HG03175 (cell line): ENCODE measurements at regions not wholly inside any gene's neighbourhood (a gene's known extent, or its start where the extent isn't known, plus 50 kb on each side); places are given as distances from the start of the nearest gene placed in this dataset.

Experiments used
- ATAC-seq: cut with Tn5 transposase; IDR thresholded peaks from one replicate; pipeline ENCODE4 v1.9.1; 2021; ENCODE audit warnings: mild to moderate bottlenecking, moderate library complexity; ENCODE audit not compliant: unreplicated experiment

DNA sequence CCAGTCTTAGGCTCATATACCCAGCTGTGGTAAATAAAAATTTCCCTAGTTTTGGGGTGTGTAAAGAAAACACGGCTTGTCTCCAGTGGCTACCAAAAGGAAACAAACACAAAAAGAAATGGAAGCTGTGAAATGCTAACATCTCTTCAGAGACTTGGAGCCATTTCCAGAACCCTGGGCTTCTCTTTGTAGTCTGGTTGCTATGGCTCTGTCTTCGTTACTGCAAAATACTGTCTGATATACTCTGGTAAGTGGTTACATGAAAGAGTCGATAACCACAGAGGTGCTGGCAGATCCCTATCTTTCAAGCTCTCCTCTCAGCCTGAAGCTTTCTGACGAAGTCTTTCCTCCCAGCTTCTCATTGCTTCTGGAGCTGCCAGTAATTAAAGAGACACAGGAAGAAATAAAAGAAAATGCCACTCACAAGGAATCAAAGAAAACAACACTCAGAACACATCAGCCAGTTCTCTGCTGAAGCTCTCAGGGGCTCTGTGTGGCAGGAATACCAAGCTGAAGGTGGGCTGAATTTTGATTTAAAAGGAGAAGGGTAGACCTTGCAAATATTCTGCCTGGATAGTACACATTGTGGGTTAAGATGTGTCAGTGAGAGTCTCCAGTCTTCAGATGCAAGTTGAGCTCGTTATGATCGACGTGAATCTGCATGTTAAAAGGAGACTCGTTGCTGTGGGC is 107.6 kb upstream of the FAM9C start:
- no peak for ATAC-seq

DNA sequence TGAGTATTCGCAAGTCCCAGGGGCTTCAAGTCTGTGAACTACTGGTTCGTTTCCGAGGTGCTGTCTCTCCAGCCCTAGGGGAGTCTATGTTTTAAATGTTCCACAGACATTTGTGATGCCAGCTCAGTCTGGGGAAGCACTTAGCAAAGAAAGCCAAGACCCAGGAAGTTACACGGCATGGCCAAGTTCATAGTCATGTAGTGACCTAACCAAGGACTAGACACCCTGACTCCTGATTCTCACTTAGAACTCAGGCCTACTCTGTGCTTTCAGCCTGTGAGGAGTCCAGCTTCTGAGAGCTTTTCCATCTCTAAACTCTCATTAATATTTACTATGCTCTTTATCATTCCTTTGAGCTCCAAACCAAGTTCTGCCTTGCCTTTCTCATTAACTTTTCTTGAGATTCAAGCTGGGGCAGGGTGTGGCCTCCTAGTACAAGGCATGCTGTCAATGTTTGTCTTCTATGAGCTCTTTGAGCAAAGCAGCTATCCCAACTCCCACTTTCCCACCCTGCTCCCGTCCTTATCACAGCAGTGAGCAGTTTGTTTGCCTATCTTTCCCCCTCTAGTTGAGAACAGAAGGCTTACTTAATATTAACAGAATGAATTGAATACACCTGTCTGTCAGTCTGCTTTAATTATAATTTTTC is 105.4 kb upstream of the FAM9C start:
- ATAC-seq: no peak

DNA sequence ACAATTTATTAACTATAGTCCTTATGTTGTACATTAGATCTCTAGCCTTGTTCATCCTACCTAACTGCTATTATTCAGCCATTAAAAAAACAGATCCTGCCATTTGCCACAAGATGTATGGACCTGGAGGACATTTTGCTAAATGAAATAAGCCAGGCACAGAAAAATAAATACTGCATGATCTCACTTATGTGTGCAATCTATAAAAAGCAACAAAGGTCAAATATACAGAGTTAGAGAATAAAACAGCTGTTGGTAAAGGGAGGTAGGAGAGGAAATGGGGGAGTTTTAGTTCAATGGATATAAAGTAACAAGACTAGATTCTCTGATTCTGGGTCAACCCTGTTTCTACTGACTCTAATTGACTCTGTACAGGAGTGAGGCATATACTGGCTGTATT is 103.3 kb upstream of the FAM9C start:
- ATAC-seq: no peak

DNA sequence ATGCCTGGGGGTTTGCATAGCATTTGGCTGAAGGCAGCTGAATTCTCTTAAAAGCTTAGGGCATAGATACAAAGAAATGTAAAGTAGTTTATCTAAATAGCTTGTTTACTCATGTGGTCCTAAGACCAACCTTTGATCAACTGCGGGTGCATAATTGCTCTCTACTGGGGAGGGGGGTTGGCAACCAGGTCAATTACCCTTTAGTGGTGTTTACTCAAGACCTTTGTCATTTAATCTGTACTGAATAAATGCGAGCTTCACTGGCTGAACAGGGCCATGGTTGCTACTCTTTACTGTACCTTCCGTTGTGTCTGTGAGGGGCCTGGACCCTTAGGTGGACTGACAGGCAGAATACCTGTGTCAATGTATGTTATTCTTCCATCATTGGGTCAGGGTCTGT is 102.7 kb upstream of the FAM9C start:
- ATAC-seq: no peak

DNA sequence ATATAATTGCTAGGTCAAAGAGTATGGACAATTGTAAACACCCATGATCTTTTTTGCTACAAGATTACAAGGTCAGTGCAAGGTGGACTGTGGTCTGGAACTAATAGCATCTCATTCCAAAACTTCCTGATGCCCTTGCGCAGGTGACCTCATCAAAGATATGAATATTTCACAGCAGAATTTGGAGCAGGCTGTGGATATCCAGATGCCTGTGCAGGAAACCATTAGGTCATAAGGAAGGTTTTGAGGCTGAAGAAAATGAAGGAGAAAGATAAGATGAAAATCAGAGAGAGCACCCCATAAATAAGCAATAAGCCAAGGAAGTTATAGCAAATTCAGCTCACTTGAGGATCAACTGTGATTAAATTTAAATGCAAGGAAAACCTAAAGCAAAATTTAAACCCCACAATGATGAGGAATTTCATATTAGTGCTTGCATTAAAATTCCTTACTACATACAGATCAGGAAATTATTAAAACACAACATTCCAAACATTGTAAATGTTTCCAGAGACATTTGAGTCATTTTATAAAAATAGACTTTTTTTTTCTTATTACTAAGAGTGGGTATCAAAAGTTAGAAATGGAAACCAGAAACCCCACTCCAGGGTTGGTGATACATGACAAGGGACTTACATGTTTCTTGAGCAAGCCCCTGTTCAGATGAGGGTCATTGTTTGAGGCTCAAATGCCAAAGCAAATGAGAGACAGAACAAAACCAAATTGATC is 100.7 kb upstream of the FAM9C start:
- ATAC-seq: no peak

DNA sequence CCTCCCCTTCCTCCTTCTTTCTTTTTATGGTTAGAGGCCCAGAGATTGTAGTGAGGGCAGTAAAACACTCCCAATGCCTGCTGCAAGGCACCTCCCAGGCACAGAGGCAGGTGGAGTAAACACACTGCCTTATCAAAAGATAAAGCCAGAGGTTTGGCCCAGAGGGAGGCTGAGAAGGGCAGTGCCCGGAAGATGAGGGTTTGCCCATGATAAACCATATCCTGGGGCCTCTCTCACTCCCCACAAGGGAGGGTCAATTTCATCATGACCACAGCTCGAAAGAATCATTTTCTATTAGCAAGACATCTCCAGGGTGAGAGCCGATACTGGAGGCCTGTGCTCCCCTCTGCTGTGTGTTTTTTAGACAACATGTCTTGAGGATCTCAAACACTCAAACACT is 98.5 kb upstream of the FAM9C start:
- ATAC-seq: no peak

DNA sequence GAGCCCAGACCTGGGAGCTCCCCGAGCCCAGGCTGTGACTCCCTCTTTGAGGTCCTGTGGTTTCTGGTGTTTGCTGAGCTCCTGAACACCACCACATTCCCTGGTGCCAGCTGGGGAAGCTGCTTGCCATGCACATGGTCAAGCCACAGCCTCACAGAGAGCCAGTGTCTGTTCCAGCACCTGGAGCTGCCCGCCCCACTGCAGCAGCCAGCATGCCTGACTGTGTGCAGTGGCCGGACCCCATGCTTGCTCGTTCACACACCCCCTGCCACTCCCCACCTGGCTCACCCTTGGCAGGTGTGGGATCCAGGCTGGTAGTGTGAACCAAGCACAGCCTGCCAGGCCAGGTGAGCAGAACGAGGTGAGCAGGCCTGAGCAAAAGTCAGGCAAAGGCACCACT is 95.6 kb upstream of the FAM9C start:
- no peak for ATAC-seq

DNA sequence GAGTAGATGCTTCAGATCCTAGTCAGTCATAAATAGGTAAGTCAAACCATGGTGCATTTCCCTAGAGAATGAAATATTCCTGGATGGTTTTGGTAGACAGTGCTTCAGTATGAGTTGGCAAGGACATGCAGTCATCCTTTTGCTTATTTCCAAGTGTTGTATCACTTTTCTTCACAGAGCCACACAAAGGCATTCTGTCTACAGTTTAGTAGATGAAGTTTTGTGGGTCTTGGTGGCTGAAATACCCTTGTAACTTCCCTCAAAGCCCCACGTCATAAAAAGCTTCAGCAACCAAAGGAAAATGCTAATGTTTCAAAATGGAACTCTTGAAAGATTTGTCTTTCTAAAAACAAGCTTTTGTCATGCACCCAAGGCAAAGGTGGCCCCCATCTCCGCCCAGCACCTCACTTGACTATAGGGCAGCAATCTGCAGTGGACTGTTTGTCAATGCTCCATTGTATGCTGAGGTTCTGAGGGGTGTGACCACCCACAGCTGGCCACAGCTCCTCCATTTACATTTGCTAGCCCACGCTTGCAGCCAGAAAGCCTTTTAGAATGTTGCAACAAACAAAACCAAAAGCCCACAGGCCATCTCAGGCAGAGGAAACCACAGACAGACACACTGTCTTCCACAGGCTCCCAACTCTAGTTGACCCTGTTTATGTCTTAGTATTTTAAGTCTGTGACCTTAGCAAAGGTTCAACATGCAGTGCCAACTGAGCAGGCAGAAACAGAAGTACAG is 87.1 kb upstream of the FAM9C start:
- no peak for ATAC-seq

DNA sequence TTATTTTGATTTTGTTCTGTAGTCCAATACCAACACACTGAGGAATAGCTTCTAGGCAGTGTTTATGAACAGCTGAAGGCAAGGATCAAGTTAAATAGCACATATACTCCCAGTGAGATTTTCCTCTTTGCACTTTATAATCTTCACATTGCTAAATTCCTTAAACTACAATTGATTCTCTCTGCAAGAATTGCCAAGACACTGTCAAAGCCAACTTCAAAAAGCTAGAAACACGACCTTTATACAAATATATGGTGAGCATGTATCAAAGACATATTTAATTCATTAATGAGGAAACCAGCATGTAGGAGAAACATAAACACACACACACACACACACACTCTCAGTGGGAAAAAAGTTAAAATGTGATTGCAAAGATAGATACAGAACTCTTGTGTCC is 86.4 kb upstream of the FAM9C start:
- no peak for ATAC-seq

DNA sequence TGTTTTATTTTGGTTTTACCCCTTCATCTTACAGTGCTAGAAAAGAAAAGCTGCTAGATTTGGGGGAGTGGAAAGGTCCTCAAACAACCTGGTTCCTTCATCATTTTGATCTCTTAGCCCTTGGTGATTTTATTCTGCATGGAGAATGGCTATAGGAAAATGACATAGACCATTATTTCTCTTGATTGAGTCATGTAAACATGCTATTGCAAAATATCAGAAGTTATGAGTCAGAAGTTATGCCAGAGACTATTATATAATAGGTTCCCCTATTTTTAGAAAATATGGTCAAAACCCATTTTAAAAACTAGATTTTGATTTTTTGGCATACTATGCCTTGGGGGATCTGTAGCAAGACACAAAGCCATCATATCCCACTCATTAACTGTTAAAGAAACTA is 83.7 kb upstream of the FAM9C start:
- no peak for ATAC-seq

DNA sequence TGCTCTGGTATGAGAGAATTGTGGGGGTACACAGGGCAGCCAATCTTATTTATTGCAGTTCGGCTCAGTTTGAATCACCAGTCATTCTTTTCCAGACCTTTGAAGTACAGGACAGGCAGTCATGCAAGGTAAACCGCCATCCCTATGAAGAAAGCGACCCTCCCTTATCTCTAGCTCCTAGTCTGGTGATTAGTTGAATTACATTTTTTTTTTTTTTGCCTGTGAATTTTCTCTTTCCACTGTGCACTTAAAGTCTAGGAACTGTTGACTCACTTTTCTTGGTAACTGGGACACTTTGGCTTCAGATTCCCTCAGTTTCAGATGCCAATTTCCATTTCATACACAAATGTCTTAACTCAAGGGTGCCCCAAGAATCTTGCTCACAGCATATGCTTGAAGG is 82.4 kb upstream of the FAM9C start:
- ATAC-seq: no peak

DNA sequence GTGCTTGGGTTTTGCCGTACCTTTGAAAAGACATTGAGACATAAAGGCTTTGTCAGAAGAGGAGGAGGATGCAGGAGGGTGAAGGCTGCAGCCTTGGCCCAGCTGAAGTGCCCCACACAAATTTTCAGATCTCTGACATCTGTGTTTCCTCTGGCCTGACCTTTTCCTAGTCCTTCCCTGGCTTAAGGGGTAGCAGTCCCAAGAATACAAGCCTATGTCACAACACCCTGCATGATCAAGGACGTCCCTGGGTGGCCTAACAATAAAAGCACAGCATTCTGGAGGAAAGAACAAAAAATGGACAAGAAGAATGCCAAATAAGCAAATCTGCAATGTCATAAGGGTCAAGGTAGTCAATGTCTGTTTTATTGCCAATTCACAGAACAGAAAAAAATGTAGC is 80.8 kb upstream of the FAM9C start:
- no peak for ATAC-seq

DNA sequence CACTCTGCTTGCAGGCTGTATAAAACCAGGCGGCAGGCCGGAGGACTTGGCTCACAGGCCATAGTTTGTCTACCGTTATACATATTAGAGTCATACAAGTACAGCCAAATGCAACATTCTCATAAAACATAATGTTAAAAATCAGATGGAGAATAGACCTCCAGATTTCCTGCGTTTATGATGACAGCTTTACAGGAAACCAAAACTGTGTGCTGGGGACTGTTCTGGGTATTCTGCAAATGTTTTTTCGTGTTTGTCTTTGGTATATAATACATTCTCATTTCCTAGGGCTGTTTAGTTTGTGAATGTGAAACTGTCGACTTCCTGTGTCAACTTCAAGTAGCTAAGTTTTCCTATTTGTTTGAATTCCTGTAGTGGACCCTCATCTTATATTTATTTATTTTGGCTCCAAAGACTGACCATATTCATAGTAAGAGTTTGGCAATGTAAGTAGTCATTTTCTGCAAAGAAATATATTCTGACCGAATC is 79.5 kb upstream of the FAM9C start:
- ATAC-seq: no peak

DNA sequence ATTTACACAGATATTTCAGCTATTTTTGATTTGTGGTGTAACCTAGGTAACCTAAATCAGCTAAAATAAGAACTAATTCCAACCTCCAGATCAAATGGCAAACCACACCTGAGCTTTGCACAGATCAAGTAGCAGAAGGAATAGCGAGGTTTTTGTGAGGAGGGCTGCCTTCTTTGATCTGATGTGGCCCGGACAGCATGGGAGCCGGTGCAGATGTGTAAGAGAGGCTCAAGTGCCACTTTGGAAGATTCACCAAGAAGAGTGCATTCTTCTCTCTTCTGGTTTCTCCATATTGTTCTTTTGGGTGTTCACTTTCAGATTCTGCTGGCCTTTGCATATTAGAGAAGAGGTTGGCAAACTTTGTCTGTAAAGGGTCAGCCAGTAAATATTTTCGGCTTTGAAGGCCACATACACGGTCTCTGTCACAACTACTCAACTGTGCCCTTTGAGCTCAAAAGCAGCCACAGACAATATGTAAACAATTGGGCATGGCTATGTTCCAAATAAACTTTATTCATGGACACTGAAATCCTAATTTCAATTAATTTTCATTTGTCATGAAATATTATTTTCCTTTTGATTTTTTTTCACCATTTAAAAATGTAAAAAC is 78.9 kb upstream of the FAM9C start:
- ATAC-seq: no peak

DNA sequence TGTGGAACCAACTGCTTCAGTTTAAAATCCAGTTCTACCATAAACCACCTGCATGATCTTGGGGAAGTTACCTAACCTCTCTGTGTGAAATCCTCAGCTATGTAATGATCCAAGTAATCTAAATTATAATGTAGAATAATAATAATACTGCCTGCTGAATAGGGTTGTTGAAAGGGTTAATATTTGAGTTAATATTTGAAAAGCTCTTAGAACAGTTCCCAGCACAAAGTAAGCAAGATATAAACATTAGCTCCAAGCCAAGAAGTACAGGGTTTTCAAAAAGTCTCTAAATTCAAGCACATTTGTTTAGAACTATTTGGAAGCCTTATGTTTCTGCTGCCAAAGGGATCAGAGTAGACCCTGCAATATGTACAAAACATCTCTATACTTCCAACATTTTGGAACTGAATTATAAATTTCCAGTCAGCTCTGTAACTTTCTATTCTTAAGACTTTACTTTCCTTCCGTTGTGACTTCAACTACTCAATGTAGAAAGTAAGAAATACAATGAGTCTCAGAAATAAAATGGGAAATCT is 76.7 kb upstream of the FAM9C start:
- no peak for ATAC-seq

DNA sequence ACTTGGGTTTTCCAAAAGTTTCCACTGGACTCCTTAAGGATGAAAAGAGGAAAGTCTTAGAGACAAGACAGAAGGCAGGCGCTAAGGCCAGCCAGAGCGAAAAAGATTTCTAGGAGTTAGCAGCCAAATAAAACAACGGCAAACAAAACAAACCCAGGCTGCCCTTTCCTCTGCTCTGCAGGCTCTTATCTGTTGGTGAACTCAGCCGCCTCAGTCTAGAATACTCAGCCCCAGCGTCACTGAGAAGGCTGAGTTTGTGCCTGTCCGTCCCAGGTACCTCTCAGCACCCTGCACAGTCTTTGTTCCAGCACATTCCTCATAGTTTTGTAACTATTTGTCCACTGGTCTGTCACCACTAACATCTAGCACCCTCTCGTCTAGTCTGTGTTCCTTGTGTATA is 75.6 kb upstream of the FAM9C start:
- ATAC-seq: no peak

DNA sequence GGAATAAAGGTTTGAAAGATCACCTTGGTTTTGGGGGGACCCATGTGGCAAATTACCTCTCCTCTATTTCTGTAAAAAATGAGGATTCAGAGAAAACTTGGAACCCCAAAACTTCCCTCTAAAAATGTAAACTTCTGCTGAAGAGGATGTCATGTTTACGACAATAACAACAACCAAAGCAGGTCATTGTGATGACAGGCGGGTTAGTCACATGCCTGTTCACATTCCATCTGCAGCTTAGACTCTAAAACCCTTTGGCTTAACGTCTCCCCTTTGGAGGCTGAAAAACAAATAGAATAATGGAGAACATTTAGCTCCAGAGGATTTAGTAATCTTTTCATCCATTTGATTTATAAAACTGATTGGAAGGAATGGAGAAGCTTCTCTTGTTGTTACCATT is 75.0 kb upstream of the FAM9C start:
- no peak for ATAC-seq

DNA sequence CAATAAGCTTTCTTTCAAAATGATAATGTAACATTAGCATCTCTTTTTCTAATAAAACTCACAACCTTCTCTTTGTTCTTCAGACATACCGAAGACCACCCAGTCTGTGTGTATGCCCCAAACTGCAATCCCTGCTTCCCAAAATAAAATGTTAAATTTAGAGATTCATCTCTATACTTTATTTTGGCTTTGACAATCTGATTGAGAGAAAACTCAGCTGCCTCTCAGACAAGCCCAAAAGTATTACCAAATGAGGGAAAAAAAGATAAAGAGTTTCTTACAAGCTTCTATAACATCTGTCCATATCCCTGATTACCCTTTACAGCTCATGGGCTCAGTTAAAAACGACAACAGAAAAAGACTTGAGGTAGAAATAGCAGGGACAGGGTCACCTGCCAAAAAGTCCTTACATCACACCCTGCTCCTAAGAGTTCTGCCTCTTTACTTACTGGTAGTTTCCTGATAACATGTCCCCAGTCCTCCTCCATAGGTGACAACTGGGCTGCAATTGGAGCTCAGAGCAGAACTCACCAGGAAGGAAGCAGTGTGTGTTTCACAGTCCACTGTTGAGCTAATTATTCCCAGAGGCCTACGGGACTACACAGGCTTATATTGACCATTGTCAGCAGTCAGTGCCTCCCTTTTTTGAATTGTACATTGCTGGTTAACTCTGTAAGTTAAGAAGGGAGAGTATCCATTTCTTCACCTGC is 70.9 kb upstream of the FAM9C start:
- no peak for ATAC-seq

DNA sequence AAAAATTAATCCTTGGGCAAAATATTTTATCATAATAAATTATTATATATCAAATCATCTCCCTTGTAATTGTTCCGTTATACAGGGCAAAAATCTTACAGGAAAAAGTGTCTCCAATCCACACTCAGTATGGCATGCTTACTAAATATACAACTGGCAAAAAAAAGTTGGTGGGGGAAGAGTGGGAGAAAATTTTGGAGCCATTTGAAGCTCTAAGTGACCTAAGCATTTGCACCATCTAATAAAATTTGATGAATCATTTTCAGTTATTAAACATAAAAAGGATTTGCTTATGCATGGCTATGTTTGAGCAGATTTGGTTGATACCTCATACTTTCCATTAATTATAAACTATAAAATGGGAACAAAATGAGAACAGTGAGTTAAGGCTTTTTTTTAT is 68.1 kb upstream of the FAM9C start:
- ATAC-seq: no peak
